ENCODE measurements at regions not wholly inside any gene's neighbourhood (a gene's known extent, or its start where the extent isn't known, plus 50 kb on each side); places are given as distances from the start of the nearest gene placed in this dataset.

- Histone ChIP-seq H3K4me3 (ENCODE audit: low read length) (no peak overlapping the region), H2AFZ (ENCODE audit: low read depth, low read length) (no peak overlapping the region), H3K9ac (ENCODE audit: low read length) (no peak overlapping the region), H3K79me2 (ENCODE audit: low read length) (no peaks in the 10 kb centered on the region), H3K27me3 (ENCODE audit: low read depth, low read length) (no peaks in the 10 kb centered on the region), H3K4me1 (ENCODE audit: low read length) (peaks cover 9% of the 10 kb centered on the region), H3K36me3 (replicated peaks; ENCODE audit: low read depth, low read length) (no peaks in the 10 kb centered on the region), H3K9me3 (ENCODE audit: insufficient read depth, low read length) (no peaks in the 10 kb centered on the region), H4K20me1 (ENCODE audit: insufficient read depth, low read length) (no peaks in the 10 kb centered on the region), H3K27ac (ENCODE audit: low read length) (no peak overlapping the region), H3K4me2 (ENCODE audit: low read length) (no peak overlapping the region)
- TF ChIP-seq, protein P1, sequence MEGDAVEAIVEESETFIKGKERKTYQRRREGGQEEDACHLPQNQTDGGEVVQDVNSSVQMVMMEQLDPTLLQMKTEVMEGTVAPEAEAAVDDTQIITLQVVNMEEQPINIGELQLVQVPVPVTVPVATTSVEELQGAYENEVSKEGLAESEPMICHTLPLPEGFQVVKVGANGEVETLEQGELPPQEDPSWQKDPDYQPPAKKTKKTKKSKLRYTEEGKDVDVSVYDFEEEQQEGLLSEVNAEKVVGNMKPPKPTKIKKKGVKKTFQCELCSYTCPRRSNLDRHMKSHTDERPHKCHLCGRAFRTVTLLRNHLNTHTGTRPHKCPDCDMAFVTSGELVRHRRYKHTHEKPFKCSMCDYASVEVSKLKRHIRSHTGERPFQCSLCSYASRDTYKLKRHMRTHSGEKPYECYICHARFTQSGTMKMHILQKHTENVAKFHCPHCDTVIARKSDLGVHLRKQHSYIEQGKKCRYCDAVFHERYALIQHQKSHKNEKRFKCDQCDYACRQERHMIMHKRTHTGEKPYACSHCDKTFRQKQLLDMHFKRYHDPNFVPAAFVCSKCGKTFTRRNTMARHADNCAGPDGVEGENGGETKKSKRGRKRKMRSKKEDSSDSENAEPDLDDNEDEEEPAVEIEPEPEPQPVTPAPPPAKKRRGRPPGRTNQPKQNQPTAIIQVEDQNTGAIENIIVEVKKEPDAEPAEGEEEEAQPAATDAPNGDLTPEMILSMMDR (IDR thresholded peaks at IDR 0.05; ENCODE audit: low read depth, low read length): no peak
- TF ChIP-seq EZH2phosphoT487 (IDR thresholded peaks at IDR 0.05; ENCODE audit: low read depth): no peak
These were observed 179.9 kb upstream of the HS6ST1 start for GRCh38 chr2:128498589-128498988.

DNA sequence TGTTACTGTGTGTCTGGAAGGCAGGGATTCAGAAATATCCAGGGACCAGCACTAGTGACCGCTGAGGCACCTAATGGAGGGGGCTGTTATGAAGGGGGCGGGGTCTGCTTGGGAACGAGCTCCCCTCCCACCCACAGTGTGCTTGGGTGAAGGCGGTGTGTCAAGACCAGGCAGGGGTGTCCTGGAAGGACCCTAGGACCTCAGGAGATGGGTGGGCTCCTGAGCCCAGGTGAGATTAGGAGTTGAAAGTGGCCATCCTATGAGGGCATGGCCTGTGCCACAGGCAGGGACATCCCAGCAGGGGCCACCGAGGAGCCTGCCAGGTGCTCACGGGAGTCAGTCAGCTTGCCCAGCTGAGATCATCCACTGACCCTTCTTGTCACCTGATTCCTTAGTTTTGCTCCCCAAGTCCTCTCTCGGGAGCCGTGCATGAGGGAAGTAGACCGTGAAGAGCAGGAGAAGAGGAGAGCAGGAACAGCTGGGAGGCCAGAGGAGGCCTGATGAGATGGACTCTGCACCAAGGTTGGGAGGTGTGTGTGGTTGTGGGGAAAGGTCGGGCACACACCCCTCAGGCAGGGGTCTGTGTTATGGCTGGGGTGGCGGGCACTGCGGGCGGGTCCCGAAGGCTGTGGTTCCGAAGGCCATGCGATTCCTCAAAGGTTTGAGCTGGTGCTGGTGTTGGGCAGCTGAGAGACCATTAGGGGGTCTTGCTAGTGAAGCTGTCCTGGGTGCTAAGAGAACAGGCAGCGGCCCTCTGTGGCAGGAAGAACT is 180.9 kb upstream of the HS6ST1 start:
- Histone ChIP-seq H3K4me2 (ENCODE audit: low read length) (no peak overlapping the region), H3K4me1 (ENCODE audit: low read length) (peaks cover 19% of the 10 kb centered on the region), H3K9me3 (ENCODE audit: insufficient read depth, low read length) (no peaks in the 10 kb centered on the region), H3K27me3 (ENCODE audit: low read depth, low read length) (no peaks in the 10 kb centered on the region), H3K79me2 (ENCODE audit: low read length) (no peaks in the 10 kb centered on the region), H3K27ac (ENCODE audit: low read length) (no peak overlapping the region), H2AFZ (ENCODE audit: low read depth, low read length) (no peak overlapping the region), H3K4me3 (ENCODE audit: low read length) (no peak overlapping the region), H3K36me3 (replicated peaks; ENCODE audit: low read depth, low read length) (no peaks in the 10 kb centered on the region), H4K20me1 (ENCODE audit: insufficient read depth, low read length) (no peaks in the 10 kb centered on the region), H3K9ac (ENCODE audit: low read length) (no peak overlapping the region)
- TF ChIP-seq EZH2phosphoT487 (IDR thresholded peaks at IDR 0.05; ENCODE audit: low read depth): no peak
- TF ChIP-seq, protein P1 (IDR thresholded peaks at IDR 0.05; ENCODE audit: low read depth, low read length): no peak

- H3K9ac ChIP-seq (ENCODE audit: low read length): no peak overlapping the region
- H3K4me2 ChIP-seq (ENCODE audit: low read length): no peak overlapping the region
- TF ChIP-seq, protein P1 (IDR thresholded peaks at IDR 0.05; ENCODE audit: low read depth, low read length): no peak
- no peak for TF ChIP-seq EZH2phosphoT487 (IDR thresholded peaks at IDR 0.05; ENCODE audit: low read depth)
- no peaks in the 10 kb centered on the region for H3K27me3 ChIP-seq (ENCODE audit: low read depth, low read length)
- H3K27ac ChIP-seq (ENCODE audit: low read length): no peak overlapping the region
- no peaks in the 10 kb centered on the region for H3K36me3 ChIP-seq (replicated peaks; ENCODE audit: low read depth, low read length)
- H3K4me3 ChIP-seq (ENCODE audit: low read length): no peak overlapping the region
- H2AFZ ChIP-seq (ENCODE audit: low read depth, low read length): no peak overlapping the region
- H3K4me1 ChIP-seq (ENCODE audit: low read length): peaks cover 26% of the 10 kb centered on the region
- H3K9me3 ChIP-seq (ENCODE audit: insufficient read depth, low read length): no peaks in the 10 kb centered on the region
- H3K79me2 ChIP-seq (ENCODE audit: low read length): no peaks in the 10 kb centered on the region
- H4K20me1 ChIP-seq (ENCODE audit: insufficient read depth, low read length): no peaks in the 10 kb centered on the region
These were observed 181.6 kb upstream of the HS6ST1 start for GRCh38 chr2:128500138-128500800.

- H3K27me3 ChIP-seq (ENCODE audit: low read depth, low read length): no peaks in the 10 kb centered on the region
- no peaks in the 10 kb centered on the region for H4K20me1 ChIP-seq (ENCODE audit: insufficient read depth, low read length)
- no peaks in the 10 kb centered on the region for H3K79me2 ChIP-seq (ENCODE audit: low read length)
- no peak overlapping the region for H3K4me2 ChIP-seq (ENCODE audit: low read length)
- no peak overlapping the region for H2AFZ ChIP-seq (ENCODE audit: low read depth, low read length)
- H3K9ac ChIP-seq (ENCODE audit: low read length): no peak overlapping the region
- H3K36me3 ChIP-seq (replicated peaks; ENCODE audit: low read depth, low read length): no peaks in the 10 kb centered on the region
- H3K4me1 ChIP-seq (ENCODE audit: low read length): peaks cover 34% of the 10 kb centered on the region
- H3K9me3 ChIP-seq (ENCODE audit: insufficient read depth, low read length): no peaks in the 10 kb centered on the region
- no peak for TF ChIP-seq EZH2phosphoT487 (IDR thresholded peaks at IDR 0.05; ENCODE audit: low read depth)
- no peak overlapping the region for H3K4me3 ChIP-seq (ENCODE audit: low read length)
- no peak overlapping the region for H3K27ac ChIP-seq (ENCODE audit: low read length)
These were observed 182.5 kb upstream of the HS6ST1 start for GRCh38 chr2:128501006-128501690.
